SU-DHL-6 (cell line): ENCODE measurements at regions not wholly inside any gene's neighbourhood (a gene's known extent, or its start where the extent isn't known, plus 50 kb on each side); places are given as distances from the start of the nearest gene placed in this dataset.

Experiments used
- H2AFZ ChIP-seq: fragments of 200-600 bp; sonication (generic); 2 replicates; pipeline ENCODE4 v1.6.1; 2014; ENCODE audit warnings: low read depth, mild to moderate bottlenecking, moderate library complexity, mixed read lengths, antibody characterized with exemption, low read length; ENCODE audit not compliant: severe bottlenecking
- H3F3A ChIP-seq: fragments of 200-600 bp; shearing (Covaris generic); 2 replicates; pipeline ENCODE4 v1.6.0; 2016; ENCODE audit warnings: antibody characterized with exemption, mild to moderate bottlenecking; ENCODE audit not compliant: insufficient read depth
- H3K27ac ChIP-seq: fragments of 200-600 bp; sonication (generic); 2 replicates; pipeline ENCODE4 v1.5.1; 2016; ENCODE audit warnings: low read depth, mild to moderate bottlenecking, low read length, moderate library complexity, mixed read lengths
- H3K27me3 ChIP-seq: fragments of 200-600 bp; sonication (generic), shearing (Covaris generic); 2 replicates; pipeline ENCODE4 v1.6.0; 2014; ENCODE audit warnings: mild to moderate bottlenecking, low read length
- H3K36me3 ChIP-seq: fragments of 200-600 bp; sonication (generic); 2 replicates; pipeline ENCODE4 v1.6.1; 2014; ENCODE audit warnings: mild to moderate bottlenecking, low read length, mixed read lengths
- H3K4me2 ChIP-seq: fragments of 300-600, 200-600 bp; shearing (Covaris generic), sonication (generic); 2 replicates; pipeline ENCODE4 v1.6.0; 2014; ENCODE audit warnings: low read length, low read depth, mild to moderate bottlenecking; ENCODE audit not compliant: poor library complexity, severe bottlenecking
- H3K4me3 ChIP-seq: fragments of 200-600 bp; sonication (generic); 2 replicates; pipeline ENCODE4 v1.5.1; 2014; ENCODE audit warnings: antibody characterized with exemption, low read length, mild to moderate bottlenecking, mixed read lengths; ENCODE audit not compliant: insufficient read depth, poor library complexity, severe bottlenecking
- H3K79me2 ChIP-seq: fragments of 200-600 bp; sonication (generic); 2 replicates; pipeline ENCODE4 v1.6.1; 2014; ENCODE audit warnings: mild to moderate bottlenecking, low read length, moderate library complexity; ENCODE audit not compliant: insufficient read depth
- H3K9ac ChIP-seq: fragments of 200-600 bp; sonication (generic); 2 replicates; pipeline ENCODE4 v1.7.0; 2014; ENCODE audit warnings: mild to moderate bottlenecking, low read length
- H3K9me2 ChIP-seq: fragments of 200-600 bp; sonication (generic); replicated peaks from 2 replicates; pipeline ENCODE4 v1.6.1; 2014; ENCODE audit warnings: low read length; ENCODE audit not compliant: insufficient read depth
- H3K9me3 ChIP-seq: fragments of 200-600 bp; sonication (generic); 2 replicates; pipeline ENCODE4 v1.6.1; 2014; ENCODE audit warnings: low read length, mixed read lengths; ENCODE audit not compliant: insufficient read depth
- H4K20me1 ChIP-seq: fragments of 200-600 bp; sonication (generic); 2 replicates; pipeline ENCODE4 v1.6.1; 2014; ENCODE audit warnings: low read depth, mild to moderate bottlenecking, antibody characterized with exemption, low read length, moderate library complexity, mixed read lengths
- EZH2phosphoT487 ChIP-seq: fragments of 200-600 bp; sonication (generic), shearing (Covaris generic); conservative IDR thresholded peaks from 2 replicates; pipeline ENCODE4 v1.6.1; 2018; ENCODE audit warnings: mild to moderate bottlenecking, antibody characterized with exemption, low read length, moderate library complexity, mixed read lengths
- TF ChIP-seq, protein P1 (sequence below): fragments of 200-600 bp; sonication (generic); IDR thresholded peaks from one replicate; pipeline ENCODE4 v1.5.1; 2017; ENCODE audit warnings: antibody characterized with exemption, mild to moderate bottlenecking, low read length, moderate library complexity; ENCODE audit not compliant: insufficient read depth, poor library complexity, severe bottlenecking

DNA sequence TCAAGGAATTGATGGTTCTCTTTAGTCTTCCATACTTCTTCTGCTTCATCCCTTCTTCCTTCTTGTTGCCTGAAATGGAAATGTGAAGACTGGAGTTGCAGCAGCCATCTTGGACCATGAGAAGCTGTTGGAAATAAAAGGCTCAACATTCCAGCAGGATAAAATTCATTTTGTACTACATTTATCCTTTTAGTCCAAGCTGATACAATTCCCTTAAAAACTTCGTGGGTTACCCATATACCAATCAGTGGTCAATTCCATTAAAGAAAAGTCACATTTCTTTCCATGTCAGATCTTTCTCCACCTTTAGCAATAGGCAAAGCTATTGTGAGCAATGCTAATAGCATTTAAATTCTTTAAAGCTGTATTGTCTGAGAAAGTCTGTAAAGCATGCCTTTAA, 141.3 kb upstream of the LYZL2 start:
- Histone ChIP-seq H4K20me1 (no peaks in the 10 kb centered on the region), H3F3A (no peaks in the 10 kb centered on the region), H3K4me2 (no peak overlapping the region), H3K27me3 (no peaks in the 10 kb centered on the region; the same call in 1 of the 2 replicates), H3K27ac (no peak overlapping the region), H2AFZ (no peak overlapping the region), H3K9me3 (peaks cover 15% of the 10 kb centered on the region; the same call in 1 of the 2 replicates), H3K9ac (no peak overlapping the region), H3K9me2 (no peaks in the 10 kb centered on the region), H3K36me3 (no peaks in the 10 kb centered on the region), H3K4me3 (no peak overlapping the region), H3K79me2 (no peaks in the 10 kb centered on the region)
- TF ChIP-seq EZH2phosphoT487 = no peak
- TF ChIP-seq, protein P1, sequence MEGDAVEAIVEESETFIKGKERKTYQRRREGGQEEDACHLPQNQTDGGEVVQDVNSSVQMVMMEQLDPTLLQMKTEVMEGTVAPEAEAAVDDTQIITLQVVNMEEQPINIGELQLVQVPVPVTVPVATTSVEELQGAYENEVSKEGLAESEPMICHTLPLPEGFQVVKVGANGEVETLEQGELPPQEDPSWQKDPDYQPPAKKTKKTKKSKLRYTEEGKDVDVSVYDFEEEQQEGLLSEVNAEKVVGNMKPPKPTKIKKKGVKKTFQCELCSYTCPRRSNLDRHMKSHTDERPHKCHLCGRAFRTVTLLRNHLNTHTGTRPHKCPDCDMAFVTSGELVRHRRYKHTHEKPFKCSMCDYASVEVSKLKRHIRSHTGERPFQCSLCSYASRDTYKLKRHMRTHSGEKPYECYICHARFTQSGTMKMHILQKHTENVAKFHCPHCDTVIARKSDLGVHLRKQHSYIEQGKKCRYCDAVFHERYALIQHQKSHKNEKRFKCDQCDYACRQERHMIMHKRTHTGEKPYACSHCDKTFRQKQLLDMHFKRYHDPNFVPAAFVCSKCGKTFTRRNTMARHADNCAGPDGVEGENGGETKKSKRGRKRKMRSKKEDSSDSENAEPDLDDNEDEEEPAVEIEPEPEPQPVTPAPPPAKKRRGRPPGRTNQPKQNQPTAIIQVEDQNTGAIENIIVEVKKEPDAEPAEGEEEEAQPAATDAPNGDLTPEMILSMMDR = no peak

GRCh38 chr10:30770229-30770628, 140.7 kb upstream of the LYZL2 start:
- TF ChIP-seq, protein P1 = no peak
- TF ChIP-seq EZH2phosphoT487 = no peak
- no peak overlapping the region for H3K4me2 ChIP-seq
- no peak overlapping the region for H3K4me3 ChIP-seq
- no peaks in the 10 kb centered on the region for H3K9me2 ChIP-seq
- H2AFZ ChIP-seq = no peak overlapping the region
- no peak overlapping the region for H3K9ac ChIP-seq
- H3K36me3 ChIP-seq = no peaks in the 10 kb centered on the region
- H3K9me3 ChIP-seq = peaks cover 15% of the 10 kb centered on the region; the same call in 1 of the 2 replicates
- no peaks in the 10 kb centered on the region; the same call in 1 of the 2 replicates for H3K27me3 ChIP-seq
- H4K20me1 ChIP-seq = no peaks in the 10 kb centered on the region
- H3F3A ChIP-seq = no peaks in the 10 kb centered on the region
- H3K79me2 ChIP-seq = no peaks in the 10 kb centered on the region
- H3K27ac ChIP-seq = no peak overlapping the region

- no peak overlapping the region for H3K4me2 ChIP-seq
- H3K27ac ChIP-seq = no peak overlapping the region
- H3K4me3 ChIP-seq = no peak overlapping the region
- TF ChIP-seq, protein P1 = no peak
- TF ChIP-seq EZH2phosphoT487 = no peak
- H3K36me3 ChIP-seq = no peaks in the 10 kb centered on the region
- no peaks in the 10 kb centered on the region for H4K20me1 ChIP-seq
- no peaks in the 10 kb centered on the region for H3F3A ChIP-seq
- no peaks in the 10 kb centered on the region; the same call in 1 of the 2 replicates for H3K27me3 ChIP-seq
- H3K9ac ChIP-seq = no peak overlapping the region
- no peak overlapping the region for H2AFZ ChIP-seq
- H3K9me2 ChIP-seq = no peaks in the 10 kb centered on the region
- peaks cover 15% of the 10 kb centered on the region; the same call in 1 of the 2 replicates for H3K9me3 ChIP-seq
- no peaks in the 10 kb centered on the region for H3K79me2 ChIP-seq
Measured at GRCh38 chr10:30769361-30769760, 139.8 kb upstream of the LYZL2 start.
